ENCODE measurements at regions not wholly inside any gene's neighbourhood (a gene's known extent, or its start where the extent isn't known, plus 50 kb on each side); places are given as distances from the start of the nearest gene placed in this dataset.
A peak's percentile ranks its signal among the peaks of the same experiment; 100 is the strongest.

DNA sequence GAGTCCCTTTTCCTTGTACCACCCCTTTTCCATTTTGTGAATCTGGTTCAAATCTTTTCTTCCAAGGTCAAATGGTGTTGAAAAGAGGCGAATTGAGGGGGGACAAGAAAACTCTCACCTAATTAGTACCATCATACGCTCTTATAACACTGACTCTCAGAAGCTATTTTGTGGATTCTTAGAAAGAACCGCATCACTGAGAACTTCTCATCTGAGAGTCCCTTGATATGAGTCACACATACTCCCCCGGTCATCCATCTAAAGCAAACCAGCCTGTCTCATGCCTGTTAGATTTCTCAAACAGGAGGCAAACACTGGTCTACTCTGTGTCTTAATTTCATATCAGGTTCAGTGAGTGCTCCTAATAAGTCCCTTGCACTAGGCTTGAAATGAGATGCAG, 76.5 kb upstream of the SPRED1 start:
- peak; percentile 62 for DNase-seq (ENCODE audit: low spot score)

DNA sequence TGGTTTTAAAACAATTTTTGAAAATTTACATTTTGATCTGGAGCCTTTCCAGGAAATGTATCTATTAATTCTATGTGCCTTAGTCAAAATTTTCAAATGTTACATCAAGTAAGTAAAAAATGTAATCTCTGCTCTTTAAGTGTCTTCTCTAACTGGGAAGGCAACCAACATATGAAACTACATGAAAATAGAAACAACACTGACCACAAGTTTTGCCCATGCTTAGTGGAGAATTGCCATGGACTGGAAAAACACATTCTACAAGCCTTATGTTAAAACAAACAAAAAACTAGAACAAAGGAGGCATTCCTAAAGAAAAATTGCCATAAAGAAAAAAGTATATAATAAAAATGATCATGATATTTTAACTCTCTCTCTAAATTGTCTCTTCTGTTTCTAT, 75.9 kb upstream of the SPRED1 start:
- DNase-seq (ENCODE audit: low spot score): no peak

DNA sequence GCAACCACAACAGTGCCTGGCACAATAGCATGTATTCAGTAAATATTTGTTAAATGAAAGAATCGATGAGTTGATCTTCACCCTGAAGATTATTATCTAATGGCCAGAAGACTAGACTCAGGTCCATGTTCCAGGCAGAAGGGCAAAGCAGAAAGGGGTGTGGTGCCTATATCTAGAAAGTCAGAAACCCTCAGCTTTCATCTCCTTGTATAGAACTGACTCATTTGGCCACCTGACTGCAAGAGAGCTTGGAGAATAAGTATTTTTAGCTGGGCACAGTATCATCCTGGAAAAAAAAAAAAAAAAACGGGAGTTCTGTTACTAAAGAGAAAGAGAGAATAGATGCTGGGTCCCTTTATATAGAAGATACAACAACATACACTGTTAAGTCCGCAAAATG, 69.7 kb upstream of the SPRED1 start:
- DNase-seq (ENCODE audit: low spot score): no peak

DNA sequence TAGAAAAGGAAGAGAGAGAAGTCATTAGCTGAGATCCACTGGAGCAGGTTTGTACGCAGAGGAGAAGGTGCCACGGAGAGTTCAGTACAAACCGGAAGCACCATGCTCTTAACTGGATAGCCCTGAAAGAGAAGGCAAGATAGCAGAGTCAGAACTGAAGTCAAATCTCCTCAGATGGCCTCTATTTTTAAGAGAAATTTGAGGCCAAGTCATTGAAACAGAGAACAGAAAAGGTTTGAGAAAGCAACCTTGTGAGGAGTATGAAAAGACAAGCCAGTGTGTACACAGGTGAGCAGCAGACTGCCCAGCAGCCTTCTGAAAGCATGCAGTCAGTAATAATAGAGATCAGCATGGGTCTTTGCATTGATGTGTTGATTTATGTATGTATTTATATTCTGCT, 66.1 kb upstream of the SPRED1 start:
- no peak for DNase-seq (ENCODE audit: low spot score)

DNA sequence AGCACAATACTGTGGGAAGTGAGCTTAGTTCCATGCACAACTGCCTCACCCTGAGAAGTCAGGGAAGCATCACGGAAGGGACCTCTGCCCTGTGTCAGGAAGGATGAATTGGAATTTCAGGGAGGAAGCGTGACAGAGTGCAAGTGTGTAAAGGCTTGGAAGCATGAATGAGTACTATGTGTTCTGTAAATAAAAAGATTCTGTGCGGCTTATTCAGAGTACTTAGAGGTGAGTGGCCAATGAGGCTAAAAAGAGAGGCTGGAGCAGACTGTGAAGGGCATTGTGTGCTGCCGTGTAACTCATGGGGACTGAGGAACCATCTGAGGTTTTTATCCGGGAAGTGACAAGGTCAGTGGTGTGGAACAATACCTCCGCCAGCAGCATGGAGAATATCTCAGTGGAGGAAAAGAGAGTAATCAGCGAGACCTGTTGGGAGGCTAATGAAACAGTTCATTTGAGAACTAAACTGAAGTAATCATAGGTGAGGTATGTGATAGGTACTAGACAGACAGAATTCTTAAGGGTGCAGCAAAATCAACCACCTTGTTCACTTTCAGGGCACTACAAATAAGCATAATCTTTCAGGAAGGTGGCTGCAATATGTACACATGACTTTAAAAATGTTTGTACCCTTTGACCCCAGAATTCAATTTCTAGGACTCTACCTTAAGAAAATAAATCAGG, 64.9 kb upstream of the SPRED1 start:
- no peak for DNase-seq (ENCODE audit: low spot score)

DNA sequence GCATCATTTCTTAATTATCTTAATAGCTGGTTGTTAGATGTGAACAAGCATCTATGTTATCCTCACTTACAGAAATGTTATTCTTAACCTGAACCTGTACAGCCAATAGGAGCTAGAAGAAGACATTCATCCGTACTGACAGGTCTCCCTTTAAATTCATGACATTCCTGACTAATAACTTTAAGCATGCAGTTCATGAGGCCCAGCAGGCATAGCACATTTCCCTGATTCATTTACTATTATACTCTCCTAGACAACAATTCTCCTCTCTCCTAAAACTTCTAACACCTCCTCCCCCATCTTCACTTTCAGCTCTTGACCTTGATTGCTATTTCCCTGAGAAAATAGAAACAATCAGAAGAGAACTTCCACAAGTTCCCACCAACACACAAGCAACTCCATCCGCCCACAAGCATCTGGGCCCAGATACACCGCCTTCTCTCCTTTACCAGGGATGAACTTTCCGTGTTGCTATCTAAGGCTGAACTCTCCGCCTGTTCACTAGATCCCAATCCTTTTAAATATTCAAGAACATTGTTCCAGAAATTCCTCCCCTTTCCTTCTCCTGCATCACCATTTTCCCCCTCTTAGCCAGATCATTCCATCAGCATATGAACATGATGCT, 62.9 kb upstream of the SPRED1 start:
- DNase-seq (ENCODE audit: low spot score): no peak

DNA sequence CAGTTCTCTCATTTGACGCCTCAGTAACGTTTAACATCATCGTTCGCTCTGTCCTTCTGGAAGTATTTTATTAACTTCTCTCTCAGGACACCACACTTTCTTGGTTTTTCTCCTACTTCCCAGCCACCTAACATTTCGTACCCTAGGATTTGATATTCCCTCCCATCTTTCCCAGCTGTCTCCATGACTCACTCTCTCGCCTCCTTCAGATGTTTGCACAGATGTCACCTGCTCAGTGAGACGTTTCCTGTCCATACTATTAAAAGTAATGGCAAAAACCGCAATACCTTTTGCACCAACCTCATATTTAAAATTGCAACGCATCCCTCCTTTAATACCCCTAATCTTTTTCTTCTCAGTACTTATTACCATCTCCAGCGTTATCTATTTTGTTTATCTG, 62.1 kb upstream of the SPRED1 start:
- no peak for DNase-seq (ENCODE audit: low spot score)

DNA sequence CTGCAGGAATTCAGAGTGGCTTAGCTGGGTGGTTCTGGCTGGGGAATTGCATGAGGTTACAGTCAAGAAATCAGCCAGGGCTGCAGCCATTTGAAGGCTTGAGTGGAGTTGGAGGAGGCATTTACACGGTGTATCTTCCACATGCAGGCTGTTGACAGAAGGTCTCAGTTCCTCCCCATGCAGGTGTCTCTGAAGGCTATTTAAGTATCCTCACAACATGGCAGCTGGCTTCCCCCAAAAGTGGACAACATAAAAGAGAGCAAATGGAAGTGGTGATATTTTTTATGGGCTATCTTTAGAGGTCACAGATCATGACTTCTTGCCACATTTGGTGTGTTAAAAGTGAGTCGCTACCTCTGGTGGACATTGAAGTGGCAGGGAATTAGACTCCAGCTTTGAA, 60.1 kb upstream of the SPRED1 start:
- DNase-seq (ENCODE audit: low spot score): no peak

DNA sequence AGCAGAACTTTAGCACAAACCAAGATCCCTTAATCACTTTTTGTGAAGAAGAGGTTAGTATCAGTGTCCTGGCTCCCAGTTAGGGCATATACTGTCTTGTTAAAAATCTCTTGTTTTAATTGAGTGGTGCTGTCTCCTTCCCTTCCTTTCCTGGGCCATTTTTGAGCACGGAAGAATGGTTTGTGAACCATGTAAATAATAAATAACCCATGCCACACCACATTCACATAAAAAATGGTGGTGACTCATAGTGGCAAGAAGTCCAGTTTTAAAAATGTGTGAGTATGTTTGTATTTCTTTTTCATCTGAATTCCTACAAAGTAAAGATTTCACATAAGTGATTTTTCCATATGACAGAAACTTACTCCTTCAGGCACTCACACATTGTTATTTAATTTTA, 59.1 kb upstream of the SPRED1 start:
- DNase-seq (ENCODE audit: low spot score): no peak

DNA sequence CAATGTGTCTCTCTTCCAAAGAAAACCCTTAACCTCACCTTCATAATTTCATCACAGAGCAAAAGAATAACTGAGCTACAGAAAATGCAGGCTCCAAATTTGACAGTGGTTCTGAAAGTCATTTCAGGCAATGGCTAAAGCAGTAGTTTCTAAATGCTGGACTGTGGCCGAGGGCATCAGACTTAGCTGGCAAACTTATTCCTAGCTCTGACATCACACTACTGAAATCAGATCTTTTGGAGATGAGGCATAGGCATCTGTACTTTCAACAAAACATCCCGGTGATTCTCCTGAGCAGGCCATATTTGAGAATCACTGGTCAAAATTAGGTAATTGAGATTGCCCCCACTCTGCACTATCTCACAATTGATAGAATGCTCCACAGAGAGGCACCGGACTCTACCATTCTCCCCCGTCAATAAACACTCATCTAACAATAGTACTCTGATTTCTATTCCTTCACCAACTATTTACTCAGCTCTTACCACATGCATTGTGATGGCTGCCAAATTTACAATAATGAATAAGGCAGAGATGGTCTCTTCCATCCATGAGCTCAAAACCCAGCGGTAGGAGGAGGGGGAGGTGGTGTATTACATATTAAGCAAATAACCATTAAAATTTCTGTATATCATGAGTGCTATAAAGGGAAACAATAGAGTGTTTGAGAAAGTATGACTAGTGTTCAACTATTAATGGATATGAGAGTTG, 57.3 kb upstream of the SPRED1 start:
- no peak for DNase-seq (ENCODE audit: low spot score)

DNA sequence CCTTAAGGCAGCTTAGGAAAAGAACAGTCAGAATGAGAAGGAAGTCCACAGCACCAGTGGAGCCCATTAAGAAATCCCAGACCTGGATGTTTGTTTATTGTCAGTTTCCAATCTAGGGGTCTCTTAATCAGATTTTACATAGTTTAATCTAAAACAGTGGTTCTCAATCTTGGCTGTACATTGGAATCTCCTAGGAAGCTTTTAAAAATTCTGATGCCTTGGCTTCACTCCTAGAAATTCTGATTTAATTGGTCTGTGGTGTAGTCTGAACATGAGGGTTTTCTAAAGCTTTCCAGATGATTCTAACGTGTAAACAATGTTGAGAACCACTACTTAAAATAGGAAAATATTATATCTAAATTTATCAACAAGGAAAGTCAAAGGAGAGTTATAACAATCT, 56.6 kb upstream of the SPRED1 start:
- DNase-seq (ENCODE audit: low spot score): no peak

DNA sequence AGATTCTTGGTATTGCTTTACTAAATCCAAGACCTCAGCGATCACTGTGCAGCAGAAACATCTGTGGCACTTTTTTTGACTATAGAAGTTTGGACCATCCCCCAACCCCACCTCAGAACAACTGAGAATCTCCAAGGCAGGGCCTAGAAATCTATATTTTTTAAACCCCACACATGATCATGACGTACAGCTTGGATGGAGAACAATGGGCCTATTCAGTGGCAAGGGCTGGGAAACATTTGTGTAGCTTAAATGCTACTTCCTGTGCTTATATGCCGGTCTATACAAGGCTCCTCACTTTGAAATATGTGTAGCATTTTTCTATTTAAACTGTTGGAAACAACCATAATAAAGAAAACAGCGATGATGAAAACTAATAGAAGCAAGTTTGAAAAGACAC, 55.1 kb upstream of the SPRED1 start:
- no peak for DNase-seq (ENCODE audit: low spot score)

DNA sequence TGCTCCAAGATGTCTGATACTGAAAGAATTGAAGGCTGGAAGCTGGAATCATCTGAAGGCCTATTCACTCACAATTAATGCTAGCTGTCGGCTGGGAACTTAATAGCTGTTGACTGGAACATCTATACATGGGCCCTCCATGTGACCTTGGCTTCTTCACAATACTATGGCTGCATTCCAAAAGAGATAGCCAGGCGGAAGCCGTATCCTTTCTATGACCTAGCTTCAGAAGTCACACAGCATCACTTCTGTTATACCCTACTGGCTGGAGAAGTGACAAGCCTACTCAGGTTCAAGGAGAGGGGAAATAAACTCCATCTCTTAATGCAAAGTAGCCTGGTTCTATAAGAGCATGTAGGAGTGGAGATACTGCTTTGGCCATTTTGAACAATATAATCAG, 50.9 kb upstream of the SPRED1 start:
- no peak for DNase-seq (ENCODE audit: low spot score)

DNA sequence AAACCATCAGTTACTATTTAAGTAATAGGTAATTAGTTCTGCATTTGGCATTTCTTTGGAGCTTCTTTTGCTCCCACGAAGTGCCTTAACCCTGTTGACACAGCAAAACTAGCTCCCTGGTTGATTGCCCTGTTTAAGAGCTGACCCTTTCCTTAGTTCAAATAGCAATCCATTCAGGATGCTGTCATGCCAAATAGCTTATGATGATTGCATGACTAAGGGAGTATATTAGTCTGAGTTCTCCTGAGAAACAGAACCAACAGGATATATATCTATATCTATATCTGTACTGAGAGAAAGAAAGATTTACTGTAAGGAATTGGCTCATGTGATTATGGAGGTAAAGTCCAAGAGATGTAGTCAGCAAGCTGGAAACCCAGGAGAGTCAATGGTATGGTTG, 50.3 kb upstream of the SPRED1 start:
- no peak for DNase-seq (ENCODE audit: low spot score)

Data from hepatic stellate cell (primary cell).